GM18870 (cell line): ENCODE measurements at regions not wholly inside any gene's neighbourhood (a gene's known extent, or its start where the extent isn't known, plus 50 kb on each side); places are given as distances from the start of the nearest gene placed in this dataset.
"Not testable (repeated sequence)": the region's sequence is repeated elsewhere in the genome, so short reads cannot be mapped to it uniquely, and the experiment has no call there.

Experiments
- ATAC-seq: cut with Tn5 transposase; IDR thresholded peaks from one replicate; pipeline ENCODE4 v1.9.1; 2021; ENCODE audit warnings: moderate library complexity; ENCODE audit not compliant: unreplicated experiment

DNA sequence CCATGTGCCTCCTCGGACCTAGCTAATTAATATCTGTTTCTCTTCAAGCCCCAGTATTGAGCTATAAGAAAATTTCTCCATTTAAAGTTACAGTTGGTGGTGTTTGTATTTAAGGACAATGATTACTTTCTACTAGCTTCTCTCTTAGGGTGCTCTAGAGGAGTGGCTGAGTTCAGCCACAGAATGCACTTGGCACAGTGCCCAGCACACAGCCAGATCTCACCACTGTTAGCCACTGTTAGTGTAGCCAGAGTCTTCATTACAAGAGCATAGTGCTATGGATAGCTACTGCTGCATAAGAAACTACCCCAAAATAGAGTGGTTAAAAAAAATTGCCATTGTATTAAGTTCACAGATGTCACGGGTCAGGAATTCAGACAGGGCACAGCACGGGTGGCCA, 421.3 kb downstream of the BCOR start:
- no peak for ATAC-seq

DNA sequence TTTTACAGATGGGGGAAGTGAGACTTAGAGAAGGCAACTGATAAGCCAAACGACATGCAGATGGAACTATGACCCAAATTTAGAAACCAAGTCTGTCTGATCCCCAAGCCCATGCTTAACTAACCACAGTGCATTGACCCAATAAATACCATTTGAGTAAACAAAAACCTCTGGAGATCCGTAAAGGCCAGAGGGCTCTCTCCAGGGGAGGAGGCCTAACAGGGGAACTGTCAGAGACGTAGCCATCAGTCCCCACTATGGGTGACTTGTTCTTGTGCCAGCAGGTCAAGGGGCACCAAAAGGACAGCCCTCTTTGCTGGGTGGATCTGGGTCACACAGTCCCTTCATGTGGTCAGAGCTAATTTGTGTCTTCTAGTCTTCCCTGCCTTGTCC, 420.2 kb downstream of the BCOR start:
- no peak for ATAC-seq

DNA sequence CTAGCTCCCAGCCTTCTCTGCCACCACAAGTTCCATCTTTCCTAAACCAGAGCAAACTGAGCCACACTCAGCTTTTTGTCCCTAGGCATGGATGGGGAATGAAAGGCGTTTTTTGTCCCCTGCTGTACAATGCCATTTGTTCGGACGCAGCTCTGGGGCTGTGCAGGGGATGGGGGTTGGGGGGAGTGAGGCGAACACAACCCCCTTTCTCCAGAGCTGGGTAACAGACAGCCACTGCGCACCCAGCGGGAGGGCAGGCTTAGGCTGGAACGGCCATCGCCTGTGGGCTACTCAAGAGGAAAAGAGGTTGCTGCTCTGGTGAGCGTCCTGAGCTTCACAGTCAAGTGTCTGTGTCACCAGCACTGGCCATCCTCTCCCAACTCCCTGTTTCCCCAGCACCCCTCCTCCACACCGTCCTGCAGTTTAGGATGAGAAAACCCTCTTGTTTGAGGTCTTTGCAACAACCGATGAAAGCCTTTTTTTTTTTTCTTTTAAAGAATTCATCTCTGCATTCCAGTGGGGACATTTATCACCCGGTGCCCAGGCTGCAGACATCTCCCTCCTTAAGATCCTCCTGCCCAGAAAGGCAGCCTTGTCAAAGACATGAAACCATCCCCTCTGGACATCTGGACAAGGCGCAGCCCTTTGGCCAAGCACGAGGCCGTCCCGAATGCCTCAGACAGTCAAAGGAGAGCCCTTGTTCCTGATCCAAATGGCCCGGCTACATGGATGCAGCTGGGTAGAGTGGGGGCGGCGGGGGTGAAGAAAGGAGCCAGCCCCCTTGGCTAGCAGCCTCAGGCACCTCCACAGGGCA, 419.6 kb downstream of the BCOR start:
- ATAC-seq = no peak

DNA sequence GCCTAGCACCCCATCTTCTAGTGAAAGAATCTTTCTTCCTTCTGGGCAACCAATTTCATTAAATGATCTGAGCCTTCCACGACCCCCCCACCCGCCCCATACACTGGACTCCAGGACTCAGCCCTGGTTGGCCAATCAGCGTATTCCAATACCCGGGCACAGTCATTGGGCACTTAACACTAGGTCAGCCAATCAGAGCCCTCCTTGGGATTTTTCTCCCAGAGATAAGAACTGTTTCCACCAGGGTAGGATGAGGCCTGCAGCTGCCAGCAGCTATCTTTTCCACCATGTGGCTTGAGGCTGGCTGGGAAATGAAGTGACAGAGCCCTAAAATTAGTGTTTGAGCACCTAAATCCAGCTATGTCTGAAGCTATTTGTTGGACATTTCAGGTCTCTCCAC, 418.8 kb downstream of the BCOR start:
- no peak for ATAC-seq

DNA sequence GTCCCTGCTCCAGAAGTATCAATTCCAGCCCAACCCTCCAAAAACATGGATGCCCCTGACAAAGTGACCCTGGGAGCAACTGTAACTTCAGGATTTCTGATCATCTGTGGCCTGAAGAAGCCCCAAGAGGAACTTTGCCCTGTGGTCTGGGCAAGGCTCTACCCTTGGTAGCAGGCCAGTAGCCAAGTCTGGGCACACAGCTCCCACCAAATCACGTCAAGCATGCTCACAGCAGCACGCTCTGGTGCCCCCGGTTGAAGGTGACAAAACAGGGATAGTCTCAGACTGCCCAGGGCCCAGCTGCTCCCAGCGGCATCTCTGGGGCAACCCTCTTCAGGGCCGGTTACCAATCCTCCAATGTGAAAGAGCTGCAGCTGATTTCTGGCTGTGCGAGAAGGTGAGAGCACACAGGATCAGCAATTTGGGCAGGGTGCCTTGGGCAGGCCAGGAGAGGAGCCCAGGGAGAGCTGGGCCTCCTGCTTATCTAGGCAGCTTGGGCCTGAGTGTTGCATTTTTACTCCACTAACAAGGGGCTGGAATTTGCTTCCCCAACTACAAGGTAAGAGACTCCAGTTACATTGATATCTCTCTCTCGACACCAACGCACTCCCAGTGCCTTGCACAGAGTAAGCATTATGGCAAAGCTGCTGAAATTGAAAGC, 418.1 kb downstream of the BCOR start:
- no peak for ATAC-seq

DNA sequence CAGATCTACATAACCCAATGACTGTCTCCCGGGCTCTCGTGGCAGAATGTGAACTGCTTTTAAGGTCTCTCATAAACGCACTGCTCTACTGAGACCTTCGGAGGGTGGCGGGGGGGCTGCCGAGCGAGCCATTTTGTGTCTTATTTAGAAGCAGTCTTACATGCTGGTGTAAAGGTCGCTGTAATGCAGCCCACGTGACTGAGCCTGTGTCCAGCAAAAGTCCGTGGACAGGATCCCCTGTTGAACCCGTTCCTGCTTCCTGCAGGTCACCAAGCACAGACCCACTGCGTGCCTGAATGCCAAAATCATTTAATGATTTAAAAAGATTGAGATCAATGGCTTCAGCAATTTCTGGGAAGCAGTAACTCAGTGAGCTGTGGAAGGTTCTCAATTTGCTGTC, 415.9 kb downstream of the BCOR start:
- no peak for ATAC-seq

DNA sequence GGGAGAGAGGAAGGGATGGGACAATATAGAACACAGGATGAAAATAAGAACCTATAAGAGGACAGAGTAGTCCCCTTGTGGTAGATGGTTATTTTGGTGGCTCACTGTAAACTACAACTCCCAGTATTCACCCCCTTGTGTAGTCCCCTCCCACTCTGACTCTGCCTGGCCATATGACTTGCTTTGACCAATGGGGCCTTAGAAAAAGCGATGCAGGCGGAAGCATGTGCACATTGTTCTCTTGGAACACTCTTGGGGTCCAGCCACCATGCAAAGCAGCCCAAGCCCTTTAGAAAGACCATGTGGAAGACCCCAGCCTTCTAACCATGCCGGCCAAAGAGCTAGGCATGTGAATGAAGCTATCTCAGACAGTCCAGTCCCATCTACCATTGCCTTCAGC, 415.0 kb downstream of the BCOR start:
- ATAC-seq = no peak

DNA sequence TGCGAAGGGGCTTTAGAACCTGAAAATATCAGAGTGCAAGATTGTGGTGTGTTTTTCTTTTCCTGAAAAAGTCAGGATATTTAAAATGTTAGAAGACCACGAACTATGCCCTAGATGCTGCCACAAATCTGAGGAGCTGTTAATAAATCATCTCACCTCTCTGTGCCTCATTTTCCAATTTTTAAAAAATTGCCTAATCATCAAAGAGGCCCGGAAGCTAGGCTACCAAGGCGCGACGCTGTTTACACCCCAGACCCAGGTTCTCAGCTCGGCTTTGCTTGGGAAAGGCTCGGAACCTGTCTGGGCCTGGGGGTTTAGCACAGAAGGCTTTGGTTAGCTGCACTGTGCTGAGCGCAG, 409.6 kb downstream of the BCOR start:
- no peak for ATAC-seq

DNA sequence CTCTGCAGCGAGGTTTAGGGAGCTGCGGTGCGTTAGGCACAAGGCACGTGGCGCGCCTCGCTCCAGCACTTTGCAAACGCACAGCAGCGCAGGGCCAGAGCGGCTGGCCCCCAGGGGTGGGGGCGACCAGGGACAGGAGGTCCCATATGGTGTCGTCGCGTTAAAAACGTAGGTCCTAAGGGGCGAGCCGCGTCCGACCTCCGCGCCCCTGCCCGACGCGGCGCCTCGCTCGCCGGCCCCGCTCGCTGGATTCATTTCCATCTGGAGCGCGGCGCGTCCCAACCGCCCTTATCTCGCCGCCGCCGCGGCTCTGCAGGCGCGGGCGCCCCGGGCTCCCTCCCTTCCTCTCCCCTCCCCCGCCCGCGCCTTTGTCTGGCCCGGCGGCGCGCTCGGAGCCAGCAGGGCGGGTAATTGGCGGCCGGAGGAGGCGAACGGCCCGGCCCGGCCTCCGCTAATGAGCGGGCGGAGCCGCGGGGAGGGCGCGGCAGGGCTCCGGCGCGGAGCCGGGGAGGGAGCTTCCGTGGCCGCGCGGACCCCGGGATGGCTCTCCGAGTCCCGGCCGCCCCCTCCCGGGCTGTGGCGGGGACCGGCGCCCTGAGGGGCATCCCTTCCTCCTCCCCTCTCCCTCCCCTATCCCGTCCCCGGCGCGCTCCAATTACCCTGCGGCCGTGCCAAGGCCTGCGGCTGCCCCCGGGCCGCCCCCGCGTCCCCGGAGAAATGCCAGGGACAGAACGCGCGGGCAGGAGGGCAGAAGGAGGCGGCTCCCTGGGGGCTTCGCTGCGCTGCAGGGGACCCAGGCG, 409.0 kb downstream of the BCOR start:
- no peak for ATAC-seq

DNA sequence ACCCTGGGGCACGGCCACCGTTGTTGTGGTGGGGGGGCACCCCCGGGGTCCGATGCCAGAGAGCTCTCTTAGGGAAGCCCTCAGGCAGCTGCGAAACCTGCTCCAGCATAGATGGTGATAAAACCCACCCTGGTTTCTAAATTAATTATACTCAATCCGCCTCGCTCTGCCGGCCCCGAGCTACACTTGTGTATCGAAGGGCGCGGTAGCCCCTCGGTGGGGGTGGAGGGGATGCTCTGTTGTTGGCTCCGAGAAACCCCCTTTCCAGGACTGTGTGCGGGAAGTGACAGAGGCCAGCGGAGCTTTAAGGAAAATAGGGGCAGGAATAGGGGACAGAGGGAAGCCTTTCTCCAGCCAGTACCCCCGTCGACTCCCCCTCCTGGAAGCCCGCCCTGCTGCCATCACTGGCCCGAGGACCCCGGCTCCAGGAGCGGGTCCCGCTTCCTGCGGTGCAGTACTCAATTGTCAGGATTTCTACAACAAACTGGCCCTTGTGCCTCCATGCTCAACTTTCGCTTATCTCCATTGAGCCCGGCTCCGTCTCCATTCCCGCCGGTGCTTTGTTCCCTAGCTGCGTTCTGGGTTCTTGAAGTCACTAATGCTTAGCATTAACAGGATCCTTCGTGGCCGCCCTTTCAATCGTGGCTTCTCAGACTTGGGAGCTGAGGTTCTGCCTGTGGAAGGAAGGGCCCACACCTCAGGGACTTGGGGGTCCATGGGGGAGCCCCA, 408.2 kb downstream of the BCOR start:
- no peak for ATAC-seq

DNA sequence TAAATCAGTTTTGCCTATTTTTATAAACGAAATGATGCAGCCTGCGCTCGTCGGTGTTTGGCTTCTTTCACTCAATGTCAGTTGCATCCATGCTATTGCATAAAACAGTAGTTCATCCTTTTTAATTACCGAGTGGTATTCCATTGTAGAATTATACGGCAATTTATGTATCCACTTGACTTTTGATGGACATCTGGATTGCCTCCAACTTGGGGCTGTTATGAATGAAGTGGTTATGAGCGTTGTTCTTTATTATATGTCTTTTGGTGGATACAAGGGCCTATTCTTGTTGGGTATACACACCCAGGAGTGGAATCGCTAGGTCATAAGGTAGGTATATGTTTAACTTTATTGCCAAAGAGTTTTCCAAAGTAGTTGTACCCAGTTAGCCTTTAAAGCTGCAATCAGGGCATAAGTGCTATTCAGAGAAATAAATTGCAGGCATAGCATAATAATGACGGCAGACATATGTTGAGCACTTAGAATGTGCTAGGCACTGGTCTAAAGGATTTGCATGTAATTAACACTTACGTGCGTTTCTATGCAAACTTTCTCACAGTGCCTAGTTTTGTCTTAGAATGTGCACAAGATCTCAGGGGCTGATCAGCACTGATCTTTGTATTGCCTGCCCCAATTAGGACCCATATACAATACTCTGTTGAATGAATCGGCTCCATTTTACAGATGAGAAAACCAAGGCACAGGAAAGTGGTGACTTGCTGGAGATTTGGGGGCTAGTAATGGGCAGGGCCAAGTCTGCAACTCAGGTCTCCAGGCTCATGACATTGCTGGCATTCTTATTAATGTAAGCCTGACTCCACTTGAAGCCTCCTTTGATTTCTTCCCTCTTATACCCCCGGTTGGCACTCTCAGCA, 407.0 kb downstream of the BCOR start:
- no peak for ATAC-seq

DNA sequence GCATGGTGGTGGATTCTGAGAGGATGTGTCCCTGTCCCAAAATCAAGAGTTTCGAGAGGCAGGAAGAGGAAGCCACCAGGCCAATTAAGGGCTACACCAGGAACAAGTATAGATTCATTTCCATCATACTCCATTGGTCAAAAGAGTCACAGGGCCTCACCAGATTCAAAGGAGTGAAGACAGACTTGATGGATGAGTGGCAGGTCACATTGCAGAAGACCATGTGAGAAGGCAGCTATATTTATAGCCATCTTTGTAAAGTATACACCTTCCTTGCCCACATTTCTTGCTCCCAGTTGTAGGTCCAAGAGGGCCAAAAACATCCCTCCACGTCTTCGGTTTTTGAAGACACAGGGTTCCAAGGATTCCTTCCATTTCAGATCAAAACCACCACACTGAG, 406.0 kb downstream of the BCOR start:
- ATAC-seq = no peak

DNA sequence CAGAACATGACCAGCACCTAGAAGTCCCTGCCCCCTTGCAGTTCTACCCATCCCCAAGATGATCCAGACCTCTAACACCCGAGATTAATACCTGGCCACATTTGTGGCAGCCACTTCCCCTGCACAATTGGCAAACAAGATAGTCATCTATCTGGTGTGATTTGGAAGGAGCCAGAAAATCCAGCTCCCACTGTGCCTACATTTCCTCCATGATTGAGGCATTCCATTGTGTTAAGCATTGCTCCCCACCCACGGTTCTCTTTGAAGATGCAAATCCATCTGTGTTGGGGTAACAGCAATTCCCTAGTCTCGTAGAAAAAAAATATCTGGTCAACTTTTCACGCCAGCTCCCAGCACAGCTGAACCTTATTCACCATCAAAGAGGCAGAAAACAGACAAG, 405.0 kb downstream of the BCOR start:
- ATAC-seq = no peak

DNA sequence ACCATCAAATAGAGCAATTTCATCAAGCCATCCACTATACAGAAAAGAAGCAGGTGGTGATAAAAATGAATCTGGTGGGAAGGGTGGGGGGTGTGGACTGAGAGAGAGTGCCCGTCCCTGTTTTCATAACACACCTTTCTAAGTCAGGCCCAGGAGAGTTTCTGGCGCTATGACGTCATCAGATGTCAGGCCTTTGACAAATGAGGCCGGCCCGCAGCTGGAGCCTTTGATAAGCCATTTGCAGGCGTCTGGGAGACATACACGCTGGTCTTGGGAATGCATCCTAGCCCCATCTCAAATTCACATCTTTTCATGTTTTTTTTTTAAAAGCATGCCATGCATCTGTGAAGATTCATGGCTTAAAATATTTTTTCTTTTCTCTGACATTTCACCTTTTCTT, 404.5 kb downstream of the BCOR start:
- no peak for ATAC-seq

DNA sequence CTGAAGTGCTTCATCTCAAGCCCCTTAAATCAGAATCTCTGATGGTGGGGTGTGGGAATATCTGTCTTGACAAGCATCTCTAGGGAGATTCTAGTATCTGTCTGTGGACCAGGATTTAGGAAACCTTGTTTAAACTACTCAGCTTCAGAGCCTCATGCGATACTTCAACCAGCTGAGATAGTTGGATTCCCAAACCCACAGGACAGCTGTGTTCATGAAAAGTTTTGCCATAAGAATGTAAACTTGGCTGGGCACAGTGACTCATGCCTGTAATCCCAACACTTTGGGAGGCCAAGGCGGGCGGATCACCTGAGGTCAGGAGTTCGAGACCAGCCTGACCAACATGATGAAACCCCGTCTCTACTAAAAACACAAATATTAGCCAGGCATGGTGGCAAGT, 395.1 kb downstream of the BCOR start:
- not testable (repeated sequence) for ATAC-seq

DNA sequence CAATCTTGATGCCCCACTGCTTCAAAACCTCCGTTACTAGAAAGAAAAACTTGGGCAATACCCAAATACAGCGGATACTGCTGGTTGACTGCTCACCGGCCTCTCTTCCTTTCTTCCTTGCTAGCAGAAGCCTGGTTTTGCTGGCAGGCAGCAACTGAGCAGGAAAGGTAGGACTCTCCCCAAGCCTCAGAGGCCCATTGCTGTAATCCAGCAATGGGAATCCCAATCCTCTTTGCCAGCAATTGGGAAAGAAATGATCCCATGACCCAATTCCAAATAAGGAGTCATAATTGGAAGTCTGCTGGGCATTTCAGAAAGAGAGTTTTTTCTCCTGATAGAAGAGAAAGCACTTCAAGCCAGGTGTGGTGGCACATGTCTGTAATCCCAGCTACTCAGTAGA, 394.5 kb downstream of the BCOR start:
- no peak for ATAC-seq

DNA sequence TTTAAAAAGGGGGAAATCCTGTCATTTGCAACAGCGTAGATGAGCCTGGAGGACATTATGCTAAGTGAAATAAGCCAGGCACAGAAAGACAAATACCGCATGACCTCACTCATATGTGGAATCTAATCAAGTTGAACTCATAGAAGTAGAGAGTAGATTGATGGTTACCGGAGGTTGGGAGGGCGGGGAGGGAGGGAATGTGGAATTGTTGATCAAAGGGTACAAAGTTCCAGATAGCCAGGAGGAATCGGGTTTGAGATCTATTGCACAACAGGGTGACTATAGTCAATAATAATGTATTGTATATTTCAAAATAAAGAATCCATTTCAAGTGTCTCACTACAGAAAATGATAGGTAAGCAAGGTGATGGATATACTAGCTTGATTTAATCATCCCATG, 393.2 kb downstream of the BCOR start:
- ATAC-seq = no peak

DNA sequence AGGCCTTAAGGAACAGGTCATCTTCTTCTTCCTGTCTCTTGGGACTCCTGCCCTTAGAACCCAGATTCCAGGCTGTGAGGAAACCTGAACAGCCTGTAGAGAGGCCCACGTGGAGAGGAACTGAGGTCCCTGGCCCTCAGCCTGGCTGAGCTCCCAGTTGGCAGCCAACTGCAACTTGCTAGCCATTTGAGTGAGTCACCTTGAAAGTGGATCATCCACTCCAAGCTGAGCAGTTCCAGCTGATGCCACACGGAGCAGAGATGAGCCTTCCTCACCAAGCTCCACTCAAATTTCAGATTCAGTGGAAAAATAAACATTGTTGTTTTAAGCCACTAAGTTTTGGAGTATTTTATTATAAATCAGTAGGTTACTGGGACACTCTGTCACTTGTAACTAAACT, 392.5 kb downstream of the BCOR start:
- ATAC-seq = no peak

DNA sequence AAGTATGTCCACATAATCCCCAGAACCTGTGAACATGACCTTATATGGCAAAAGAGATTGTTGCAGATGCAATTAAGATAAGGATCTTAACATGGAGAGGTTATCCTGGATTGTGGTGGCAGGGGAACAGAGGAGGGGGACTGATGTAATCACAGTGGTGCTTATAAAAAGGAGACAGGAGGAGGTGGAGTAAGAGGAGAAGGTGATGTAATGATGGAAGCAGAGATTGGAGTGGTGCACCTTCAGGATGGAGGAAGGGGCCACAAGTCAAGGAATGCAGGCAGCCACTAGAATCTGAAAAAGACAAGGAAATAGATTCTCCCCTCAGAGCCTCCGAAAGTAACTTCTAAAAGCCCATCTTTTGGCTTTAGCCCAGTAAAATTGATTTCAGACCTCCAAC, 388.4 kb downstream of the BCOR start:
- ATAC-seq = no peak

DNA sequence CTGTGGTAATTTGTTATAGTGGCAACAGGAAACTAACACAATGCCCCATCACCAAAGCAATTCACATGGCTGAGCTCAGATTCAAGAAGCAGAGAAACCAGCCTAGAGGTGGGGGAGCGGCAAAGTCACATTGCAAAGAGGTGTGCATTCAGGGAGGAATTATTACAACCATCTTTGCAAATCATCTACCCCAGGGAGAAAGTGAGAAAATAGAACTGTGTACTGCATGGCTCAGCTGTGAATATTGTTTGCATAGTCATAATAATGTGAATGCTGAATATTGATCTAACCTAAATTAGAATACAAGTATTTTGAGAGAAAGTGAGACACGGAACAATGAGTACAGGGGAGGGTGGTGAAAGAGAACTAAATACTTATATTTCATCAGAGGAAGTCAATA, 387.9 kb downstream of the BCOR start:
- no peak for ATAC-seq
